NCI-H187 (cell line): ENCODE measurements at regions not wholly inside any gene's neighbourhood (a gene's known extent, or its start where the extent isn't known, plus 50 kb on each side); places are given as distances from the start of the nearest gene placed in this dataset.
"Not testable (repeated sequence)": the region's sequence is repeated elsewhere in the genome, so short reads cannot be mapped to it uniquely, and the experiment has no call there.

ENCODE experiments used
- DNase-seq, 2 experiments: peaks; one replicate each; lab custom pipeline; 2025; lab: John Stamatoyannopoulos, UW

DNA sequence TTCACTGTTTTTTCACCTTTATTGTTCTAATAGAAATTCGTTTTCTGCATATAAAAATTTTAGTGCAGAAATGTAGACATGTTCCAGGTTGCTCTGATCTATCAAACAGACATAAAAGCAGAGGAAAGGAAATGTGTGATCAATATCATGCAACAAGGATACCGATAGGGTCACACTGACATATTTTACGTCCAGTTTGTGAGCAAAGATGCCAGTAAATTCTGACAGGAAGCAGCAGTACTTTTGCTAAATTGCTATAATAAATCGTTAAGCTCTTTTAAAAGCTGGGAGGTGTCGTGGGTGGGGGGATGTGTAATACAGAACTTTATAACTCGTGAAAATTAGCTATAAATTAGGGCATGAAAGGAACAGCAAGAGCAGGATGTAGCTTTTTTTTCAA, 955.2 kb downstream of the BRINP3 start:
- DNase-seq, result no peak

DNA sequence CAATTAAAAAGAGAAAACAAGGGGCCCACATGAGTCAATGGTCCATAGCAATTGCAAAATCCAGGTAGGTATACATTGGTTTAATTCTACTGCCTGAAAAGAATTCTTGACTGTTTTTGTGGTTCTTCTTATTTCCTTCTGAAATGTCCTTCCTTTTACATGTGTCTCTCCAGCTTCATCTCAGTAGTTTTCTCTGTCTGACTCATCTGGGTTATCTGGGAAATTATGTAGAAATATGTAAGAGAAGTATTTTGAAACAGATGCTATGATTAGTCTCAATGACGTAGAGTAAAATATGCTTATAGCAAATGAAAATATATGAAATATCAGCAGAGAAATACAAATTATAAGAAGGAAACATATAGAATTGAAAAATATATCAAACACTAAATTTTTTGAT, 953.2 kb downstream of the BRINP3 start:
- no peak for DNase-seq

DNA sequence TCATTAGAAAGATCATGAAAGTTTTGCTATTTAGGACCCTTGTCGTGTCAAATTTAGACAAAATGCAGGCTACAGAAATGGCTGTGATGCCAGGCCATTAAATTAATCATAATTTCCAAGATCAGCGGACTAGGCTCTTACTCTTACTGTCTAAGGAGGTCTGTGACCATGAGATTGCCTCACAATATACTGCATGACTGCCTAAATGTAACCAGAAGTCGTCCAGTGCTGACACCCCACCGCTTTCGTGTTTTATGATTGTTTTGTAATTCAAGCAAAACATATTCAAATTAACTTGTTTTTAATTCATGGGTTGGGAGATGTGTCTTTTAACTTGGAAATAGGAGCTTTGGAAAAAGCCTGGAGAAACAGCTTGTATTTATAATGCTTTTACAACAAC, 947.5 kb downstream of the BRINP3 start:
- DNase-seq, result no peak

DNA sequence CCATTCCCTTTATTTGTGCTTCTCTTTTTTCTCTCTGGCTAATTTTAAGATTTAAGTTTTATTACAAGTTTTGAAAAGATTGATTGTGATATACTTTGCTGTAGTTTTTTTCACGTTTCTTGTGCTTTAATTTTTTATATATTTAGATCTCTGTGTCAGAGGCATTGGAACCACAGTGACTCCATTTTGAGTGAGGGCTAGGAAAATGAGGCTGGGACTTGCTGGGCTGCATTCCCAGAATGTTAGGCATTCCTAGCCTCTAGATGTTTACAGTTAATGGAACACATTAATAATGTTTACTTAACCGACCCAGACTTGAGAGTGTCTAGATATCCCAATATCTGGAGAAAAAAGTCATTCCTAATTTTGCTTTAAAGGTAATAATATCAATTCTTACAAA, 939.4 kb downstream of the BRINP3 start:
- no peak for DNase-seq

DNA sequence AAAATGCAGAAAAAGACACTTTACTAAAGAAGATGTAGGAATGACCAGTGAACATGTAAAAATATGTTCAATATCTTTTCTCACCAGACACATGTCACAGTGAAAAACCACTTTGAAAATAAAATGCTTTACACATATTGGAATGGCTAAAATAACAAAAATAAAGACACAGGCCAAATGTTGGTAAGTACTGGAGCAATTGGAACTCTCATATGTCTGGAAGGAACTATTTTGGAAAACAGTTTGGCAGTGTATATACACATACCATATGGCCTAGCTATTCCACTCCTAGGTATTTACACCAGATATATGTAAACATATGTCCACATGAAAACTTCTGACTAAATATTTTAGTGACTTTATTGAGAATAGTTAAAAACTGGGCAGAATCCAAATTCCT, 927.2 kb downstream of the BRINP3 start:
- DNase-seq, result no peak

DNA sequence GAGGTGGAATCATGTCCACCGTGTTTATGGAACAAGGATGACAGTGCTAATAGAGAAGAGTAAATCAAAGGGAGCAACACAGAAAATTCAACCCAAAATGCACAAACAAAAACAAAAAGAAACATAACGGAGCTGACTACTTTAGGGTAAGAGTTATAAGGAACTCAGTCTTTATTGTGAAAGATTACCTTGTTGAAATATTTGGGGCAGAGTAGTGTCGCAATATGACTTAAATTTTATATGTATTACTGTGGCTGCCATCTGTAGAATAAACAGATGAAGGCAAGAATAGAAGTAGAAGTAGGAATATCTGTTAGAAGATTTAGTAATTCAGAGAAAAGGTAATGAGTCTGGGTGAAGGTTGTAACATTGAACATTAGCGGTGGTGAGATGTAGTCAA, 913.9 kb downstream of the BRINP3 start:
- DNase-seq, result no peak

DNA sequence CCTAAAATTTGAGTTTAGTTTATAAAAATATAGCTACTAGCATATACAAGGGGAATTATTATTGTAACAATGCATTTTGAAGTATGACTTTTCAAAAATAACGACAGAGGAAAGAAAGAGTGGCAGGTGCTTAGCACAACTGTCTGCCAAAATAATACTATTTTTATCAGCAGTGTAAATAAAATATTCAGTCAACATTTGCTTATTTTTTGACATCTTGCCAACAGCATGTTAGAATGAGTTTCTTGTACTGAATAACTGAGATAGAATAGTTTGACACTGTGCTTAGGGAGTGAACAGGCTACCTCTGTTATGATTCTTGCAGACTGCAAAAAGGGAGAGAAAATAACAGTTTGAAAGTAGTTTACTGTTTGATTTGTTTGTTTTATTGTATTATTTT, 909.8 kb downstream of the BRINP3 start:
- DNase-seq, result no peak

DNA sequence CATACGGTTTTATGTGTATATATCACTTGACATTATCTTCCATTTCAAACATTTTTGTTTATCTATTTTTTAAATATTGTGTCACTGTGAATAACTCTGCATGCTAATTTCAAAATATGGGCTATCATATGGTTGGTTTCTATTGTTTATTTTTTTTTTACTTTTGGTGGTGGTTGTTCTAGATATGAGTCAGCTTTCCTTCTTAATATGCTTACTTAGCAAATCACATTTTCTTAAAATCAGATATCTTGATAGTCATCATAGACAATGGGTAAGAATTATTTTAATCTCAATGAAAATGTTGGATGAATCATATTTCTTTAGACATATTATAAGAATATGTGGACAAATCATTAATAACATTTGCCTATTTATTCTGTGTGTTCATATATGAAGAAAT, 881.5 kb downstream of the BRINP3 start:
- no peak for DNase-seq

DNA sequence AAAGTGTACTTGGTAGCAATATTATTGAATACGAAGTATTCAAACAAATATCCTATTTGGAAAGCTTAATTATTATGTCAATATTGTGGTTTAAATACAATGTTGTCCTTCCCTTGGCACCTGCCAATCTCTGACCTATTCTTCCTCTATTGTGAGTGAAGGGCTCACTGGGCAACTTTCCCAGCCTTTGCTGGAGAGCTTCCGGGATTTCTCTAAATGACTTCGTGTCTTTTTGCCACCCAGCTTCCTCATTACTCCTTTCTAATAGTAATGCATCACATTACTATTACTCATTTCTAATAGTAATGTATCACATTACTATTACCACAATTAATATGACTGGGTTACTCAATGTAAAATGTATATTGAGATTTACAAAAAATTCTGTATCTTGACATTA, 880.6 kb downstream of the BRINP3 start:
- no peak for DNase-seq

DNA sequence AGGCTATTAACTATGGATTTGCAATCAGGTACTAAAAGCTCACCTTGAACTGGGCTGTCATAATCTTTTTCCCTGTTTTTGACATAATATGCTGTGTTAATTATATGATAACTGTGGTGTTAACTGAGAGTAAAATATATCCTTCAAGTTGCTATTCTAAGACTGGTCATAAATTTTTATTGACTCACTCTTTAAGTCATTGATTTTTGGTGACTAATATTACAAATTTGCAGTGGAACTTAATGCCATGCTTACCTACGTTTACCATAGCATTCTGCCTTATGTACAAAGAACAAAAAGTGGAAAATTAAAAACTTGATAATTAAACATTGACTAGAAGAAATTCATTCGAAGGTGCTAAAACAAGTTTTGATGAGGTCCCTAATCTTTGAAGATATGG, 872.4 kb downstream of the BRINP3 start:
- no peak for DNase-seq

DNA sequence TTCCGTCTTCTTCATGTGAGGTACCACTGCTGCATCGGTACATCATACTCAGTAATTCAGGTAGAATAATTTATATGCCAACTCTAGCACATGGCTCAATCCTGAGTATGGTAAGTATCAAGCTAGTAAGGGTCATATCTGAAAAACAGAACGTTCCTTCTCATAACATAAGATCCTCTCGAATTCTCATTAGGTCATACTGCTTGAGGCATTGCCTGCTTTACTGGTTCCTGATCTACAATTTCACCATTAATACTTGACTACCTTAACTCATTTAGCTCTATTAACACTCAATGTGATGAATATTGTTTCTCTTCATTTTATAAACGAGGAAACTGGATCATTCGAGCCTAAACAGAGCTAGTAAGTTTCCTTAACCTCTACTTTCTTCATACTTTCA, 871.6 kb downstream of the BRINP3 start:
- DNase-seq, result no peak

DNA sequence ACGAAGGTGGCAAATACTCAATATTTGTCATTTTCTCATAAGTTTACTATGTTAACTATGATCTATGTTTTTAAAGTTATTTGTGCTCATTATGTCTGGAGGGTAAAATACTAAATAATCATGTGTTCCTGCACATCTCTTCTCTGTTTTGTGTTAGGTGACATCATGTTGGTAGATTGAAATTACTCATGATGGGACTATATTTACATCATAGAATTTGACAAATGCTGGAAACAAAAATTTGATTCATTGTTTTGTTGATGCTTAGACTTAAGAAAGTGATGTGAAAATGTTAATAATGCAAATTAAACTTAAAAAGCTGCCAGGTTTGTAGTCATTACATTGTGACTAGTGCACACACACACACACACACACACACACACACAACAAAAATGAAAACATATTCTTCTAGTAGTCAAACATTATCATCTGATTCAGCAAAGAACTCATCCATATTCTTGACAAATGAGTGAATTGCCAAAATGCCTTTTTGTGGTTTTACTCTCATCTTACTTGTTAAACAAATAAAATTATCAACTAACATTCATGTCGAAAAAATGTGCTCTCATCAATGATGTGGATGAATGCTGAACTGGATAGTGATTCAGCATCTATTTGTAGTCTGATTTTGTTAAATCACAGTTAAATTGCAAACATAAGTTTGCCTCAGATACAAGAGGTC, 870.7 kb downstream of the BRINP3 start:
- no peak for DNase-seq

DNA sequence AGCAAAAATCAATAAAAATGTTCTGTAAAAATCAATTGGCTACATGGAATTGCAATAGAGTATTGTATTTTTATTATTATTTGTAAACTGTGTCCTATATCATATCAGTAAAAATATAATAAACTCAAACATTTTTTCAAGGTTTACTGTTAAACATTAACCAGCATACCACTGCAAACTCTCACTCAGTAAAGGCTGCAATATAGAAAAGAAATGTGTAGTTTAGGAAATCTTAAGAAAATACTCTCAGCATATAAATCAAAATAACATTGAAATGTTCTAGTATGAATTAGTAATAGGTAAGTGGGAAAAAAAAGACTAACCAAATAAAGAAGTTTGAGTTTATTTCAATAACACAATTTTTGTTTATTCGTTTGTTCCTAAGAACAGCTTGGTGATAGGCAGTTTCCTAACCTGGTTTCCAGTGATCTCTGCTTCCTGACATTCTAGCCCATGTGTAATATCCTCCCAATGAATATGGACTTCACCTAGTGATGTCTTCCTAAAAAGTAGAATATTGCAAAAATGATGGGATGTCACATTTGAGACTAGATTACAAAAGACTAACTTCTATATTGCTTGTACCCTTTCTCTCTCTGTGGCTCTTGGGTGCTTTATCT, 870.1 kb downstream of the BRINP3 start:
- DNase-seq, result no peak

DNA sequence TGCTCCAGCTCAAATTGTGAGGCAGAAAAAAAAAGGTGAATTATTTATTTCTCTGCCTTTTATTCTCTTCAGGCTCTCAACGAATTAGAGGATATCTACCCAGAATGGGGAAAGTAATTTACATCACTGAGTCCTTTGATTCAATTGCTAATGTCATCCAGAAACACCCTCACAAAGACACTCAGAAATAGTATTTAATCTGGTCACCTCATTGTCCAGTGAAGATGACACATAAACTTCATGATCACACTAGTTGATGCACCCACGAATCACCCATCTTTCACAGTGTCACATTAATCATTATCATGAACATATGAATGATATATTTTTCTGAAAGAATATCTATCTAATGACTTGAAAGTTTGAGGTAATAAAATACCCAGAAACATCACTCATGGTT, 868.5 kb downstream of the BRINP3 start:
- no peak for DNase-seq

DNA sequence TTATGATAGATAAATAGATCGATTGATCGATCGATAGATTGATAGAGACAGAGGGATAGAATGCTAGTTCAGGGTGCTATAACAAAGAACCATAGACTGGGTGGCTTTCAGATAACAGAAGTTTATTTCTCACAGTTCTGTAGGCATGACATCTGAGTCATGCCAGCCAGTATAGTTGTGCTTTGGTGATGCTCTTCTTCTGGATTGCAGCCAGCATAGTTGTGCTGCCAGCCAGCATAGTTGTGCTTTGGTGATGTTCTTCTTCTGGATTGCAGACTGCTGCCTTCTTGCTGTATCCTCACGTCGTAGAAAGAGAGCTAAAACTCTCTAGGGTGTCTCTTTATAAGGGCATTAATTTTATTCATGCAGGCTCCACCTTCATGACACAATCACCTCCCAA, 860.8 kb downstream of the BRINP3 start:
- no peak for DNase-seq

DNA sequence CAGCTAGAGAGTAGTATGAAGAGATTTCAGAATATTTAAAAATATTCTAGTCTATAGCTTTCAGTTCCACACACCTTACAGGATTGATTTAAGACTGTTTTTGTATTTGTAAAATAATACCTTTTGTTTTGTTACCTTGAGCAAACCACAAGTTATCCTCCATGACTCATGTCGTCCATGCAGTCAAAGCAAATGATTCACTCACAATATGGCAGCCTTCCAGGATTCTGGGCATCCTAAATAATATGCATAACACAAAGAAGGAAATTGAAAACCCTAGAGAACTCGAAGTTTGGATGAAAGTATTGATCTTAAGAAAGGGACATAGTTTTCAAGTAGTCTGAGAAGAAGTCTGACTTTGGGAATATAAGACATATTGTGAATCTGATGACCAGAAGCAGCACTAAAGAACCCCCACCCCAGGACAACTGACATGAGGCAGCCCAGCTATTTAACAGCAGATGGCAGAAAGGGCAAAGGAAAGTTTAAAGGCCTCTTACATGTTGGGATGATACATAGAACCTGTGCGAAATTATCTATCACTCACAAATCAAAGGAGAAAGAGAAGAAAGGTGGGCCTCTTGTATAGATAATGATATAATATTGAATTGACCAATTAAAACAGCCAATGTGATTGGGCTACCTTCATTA, 857.9 kb downstream of the BRINP3 start:
- DNase-seq, result no peak

DNA sequence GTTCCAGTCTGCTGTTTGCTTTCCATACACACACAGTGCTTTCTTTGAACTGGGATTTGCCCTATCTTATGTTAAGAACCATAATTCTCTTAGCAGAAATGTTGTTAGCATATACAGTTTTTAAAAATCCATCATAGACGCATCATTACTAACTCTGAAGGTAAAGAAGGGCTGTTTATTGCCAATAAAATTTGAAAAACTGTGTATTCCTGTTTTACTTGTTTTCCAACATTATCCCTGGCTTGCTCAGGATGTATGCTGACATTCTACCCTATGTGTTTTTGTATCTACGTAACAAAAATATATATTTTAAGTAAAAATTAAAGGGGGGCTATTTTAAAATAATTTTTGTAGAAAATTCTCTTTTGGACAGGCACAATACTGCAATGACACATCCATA, 857.2 kb downstream of the BRINP3 start:
- DNase-seq, result no peak

DNA sequence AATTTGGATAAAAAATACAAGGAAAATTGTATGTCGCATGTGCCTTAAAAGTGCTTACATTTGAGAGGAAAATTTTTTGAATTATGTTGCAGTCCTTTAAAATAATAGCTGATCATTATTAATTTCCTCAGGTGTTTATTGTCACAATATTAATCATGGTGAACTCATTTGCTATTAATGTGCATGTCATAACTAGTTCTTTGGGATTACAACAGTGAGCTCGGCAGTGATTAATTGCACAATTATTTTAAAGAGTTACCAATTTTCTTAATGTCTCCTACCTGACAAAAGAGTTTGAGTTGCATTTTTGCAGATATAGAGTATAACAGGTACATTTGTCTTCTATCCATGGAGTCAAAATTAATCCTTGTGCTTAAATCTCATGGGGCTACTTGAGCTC, 854.3 kb downstream of the BRINP3 start:
- no peak for DNase-seq

DNA sequence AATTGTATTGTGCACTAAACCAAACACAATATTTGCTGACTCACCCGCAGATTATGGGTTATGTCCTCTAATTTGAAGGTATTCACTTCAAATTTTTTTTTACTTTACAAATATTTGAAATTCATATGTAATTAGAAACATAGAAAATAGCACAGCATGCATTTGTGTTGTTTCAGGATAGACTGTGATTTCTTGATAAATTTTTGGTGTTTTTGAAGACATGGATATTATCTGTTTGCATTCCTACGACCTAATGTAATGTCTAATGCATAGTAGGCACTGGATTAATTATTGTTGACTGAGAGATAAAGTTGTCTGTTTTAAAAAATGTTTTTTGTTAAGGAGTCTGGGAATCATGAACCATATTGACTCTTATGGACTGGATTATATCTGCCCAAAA, 850.2 kb downstream of the BRINP3 start:
- no peak for DNase-seq

DNA sequence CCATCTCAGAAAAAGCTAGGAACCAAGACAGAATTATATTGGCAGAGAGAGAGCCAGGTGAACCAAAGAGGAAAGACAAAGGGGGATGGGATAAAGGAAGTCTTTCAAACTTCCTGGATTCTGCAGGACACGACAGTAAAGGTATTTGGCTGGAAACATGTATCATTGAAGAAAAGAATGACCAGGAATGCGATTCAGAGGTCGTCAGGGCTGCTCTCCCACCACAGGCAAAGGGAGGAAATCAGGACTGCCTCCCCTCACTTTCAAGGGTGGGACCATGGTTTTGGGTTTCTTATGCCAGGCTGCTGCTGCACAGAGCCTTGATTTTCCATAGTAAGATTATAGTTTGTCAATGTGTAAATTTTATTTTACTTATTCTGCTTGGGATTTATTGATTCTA, 848.8 kb downstream of the BRINP3 start:
- no peak for DNase-seq

DNA sequence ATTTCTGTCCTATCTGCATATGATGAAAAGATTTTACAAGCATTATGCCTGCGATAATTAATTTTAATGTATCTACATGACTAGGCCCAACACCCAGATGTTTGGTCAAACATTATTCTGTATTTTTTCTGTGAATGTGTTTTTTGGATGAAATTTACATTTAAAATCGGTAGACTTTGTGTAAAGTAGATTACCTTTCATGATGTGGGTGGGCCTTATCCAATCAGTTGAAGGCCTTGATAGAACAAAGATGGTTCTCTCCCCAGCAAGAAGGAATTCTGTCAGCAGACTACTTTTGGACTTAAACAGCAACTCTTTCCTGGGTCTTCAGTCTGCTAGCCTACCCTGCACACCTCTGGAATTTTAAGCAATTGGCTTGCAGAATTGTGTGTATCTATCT, 844.0 kb downstream of the BRINP3 start:
- DNase-seq, result no peak

DNA sequence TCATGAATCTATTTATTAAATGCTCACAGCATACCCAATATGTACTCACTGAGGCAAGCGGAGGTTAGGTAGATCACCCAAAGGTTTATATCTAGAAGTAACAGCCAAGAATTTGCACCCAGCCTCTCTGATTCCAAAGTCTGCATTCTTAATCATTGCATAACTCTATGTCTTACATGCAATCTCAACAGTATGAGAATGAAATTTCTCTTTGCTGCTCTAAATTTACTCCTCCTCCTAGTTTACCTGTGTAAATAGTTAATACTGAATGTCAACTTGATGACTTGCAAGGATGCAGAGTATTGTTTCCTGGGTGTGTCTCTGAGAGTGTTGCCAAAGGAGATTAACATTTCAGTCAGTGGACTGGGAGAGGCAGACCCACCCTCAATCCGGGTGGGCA, 840.6 kb downstream of the BRINP3 start:
- no peak for DNase-seq

DNA sequence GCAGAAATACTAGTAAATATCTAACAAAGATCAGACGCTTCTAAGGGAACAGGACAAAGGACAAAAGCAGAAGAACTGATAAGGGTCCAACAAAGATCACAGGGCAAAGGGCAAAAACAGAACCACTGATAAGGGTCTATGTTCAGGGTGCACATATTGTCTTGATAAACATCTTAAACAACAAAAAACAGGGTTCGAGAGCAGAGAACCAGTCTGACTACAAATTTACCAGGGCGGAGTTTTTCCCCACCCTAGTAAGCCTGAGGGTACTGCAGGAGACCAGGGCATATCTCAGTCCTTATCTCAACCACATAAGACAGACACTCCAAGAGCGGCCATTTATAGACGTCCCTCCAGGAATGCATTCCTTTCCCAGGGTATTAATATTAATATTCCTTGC, 833.5 kb downstream of the BRINP3 start:
- DNase-seq, result not testable (repeated sequence)

DNA sequence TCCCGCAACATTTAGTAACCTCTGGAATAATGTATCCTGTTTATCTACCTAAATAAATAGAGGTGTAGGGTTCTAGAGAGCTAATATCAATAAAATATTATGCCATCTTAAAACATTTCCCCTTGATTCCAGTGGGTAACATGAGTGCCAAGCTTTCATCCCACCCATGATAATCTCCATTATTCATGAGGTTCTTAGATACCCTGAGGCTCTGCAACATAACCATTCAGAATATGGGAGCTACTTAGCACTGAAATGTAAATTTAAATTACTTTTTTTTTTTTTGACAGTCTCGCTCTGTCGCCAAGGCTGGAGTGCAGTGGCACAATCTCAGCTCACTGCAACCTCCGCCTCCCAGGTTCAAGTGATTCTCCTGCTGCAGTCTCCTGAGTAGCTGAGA, 832.7 kb downstream of the BRINP3 start:
- no peak for DNase-seq
